IMR-90 (cell line): ENCODE measurements at regions not wholly inside any gene's neighbourhood (a gene's known extent, or its start where the extent isn't known, plus 50 kb on each side); places are given as distances from the start of the nearest gene placed in this dataset.

Source experiments
- ATAC-seq: fragments of 200-7000 bp; cut with Tn5 transposase; 2 replicates; pipeline ENCODE4 v1.9.1; 2020; ENCODE audit warnings: low read depth, mild to moderate bottlenecking, moderate library complexity
- BruUV-seq: library from RNA; stranded (reverse); fragments of 400-500 nt; replicated peaks from 2 replicates; lab custom pipeline; 2021; lab: Mats Ljungman, UMichigan
- CTCF ChIA-PET: fragments of 300-600 bp; formaldehyde crosslinking; extraction: SDS; loops from one replicate; lab custom pipeline; 2021; ENCODE audit warnings: antibody characterized with exemption; lab: Yijun Ruan, JAX
- POLR2A ChIA-PET: fragments of 300-600 bp; sonication (Branson Sonifier 250); formaldehyde crosslinking; loops from one replicate; lab custom pipeline; 2022; ENCODE audit warnings: antibody characterized with exemption; ENCODE audit not compliant: unreplicated experiment; lab: Charles Lee
- DNase-seq: peaks from one replicate; pipeline ENCODE4 v3.0.0; 2013
- H2AFZ ChIP-seq: replicated peaks from 2 replicates; pipeline ENCODE3; 2013; ENCODE audit warnings: low read length, mild to moderate bottlenecking; ENCODE audit not compliant: poor library complexity
- H2AK5ac ChIP-seq: 2 replicates; pipeline ENCODE4 v1.6.1; 2013; ENCODE audit warnings: low read depth, low read length, inconsistent platforms
- H2AK9ac ChIP-seq: replicated peaks from 2 replicates; pipeline ENCODE3; 2013; ENCODE audit warnings: mild to moderate bottlenecking, low read depth, low read length, moderate library complexity; ENCODE audit not compliant: poor library complexity
- H2BK120ac ChIP-seq: 2 replicates; pipeline ENCODE4 v1.6.1; 2013; ENCODE audit warnings: low read depth, low read length, inconsistent platforms
- H2BK15ac ChIP-seq: 3 replicates; pipeline ENCODE4 v1.6.1; 2013; ENCODE audit warnings: low read depth, low read length, inconsistent platforms
- H2BK20ac ChIP-seq: 2 replicates; pipeline ENCODE4 v1.6.1; 2013; ENCODE audit warnings: low read depth, mild to moderate bottlenecking, inconsistent platforms, low read length, moderate library complexity
- H2BK5ac ChIP-seq: 2 replicates; pipeline ENCODE4 v1.6.1; 2013; ENCODE audit warnings: mild to moderate bottlenecking, low read depth, low read length, inconsistent platforms; ENCODE audit not compliant: poor library complexity, severe bottlenecking
- H3K14ac ChIP-seq: replicated peaks from 2 replicates; pipeline ENCODE4 v1.6.1; 2013; ENCODE audit warnings: low read depth, low read length, inconsistent platforms
- H3K18ac ChIP-seq: 2 replicates; pipeline ENCODE4 v1.6.1; 2013; ENCODE audit warnings: low read depth, low read length, control low read depth
- H3K23ac ChIP-seq: 2 replicates; pipeline ENCODE4 v1.6.1; 2013; ENCODE audit warnings: low read depth, low read length, inconsistent platforms
- H3K27ac ChIP-seq: 2 replicates; pipeline ENCODE4 v1.5.1; 2013; ENCODE audit warnings: mild to moderate bottlenecking, control low read depth, low read length; ENCODE audit not compliant: insufficient read depth
- H3K27me3 ChIP-seq: 2 replicates; pipeline ENCODE4 v1.6.1; 2013; ENCODE audit warnings: low read length; ENCODE audit not compliant: control insufficient read depth, insufficient read depth
- H3K36me3 ChIP-seq: 2 replicates; pipeline ENCODE4 v1.6.1; 2013; ENCODE audit warnings: low read length, mixed read lengths; ENCODE audit not compliant: control insufficient read depth, insufficient read depth
- H3K4ac ChIP-seq: 2 replicates; pipeline ENCODE4 v1.6.1; 2013; ENCODE audit warnings: low read depth, low read length, inconsistent platforms
- H3K4me1 ChIP-seq: 2 replicates; pipeline ENCODE4 v1.6.1; 2013; ENCODE audit warnings: low read length, mixed read lengths; ENCODE audit not compliant: control insufficient read depth, insufficient read depth
- H3K4me2 ChIP-seq: 2 replicates; pipeline ENCODE4 v1.6.1; 2013; ENCODE audit warnings: low read depth, mild to moderate bottlenecking, control low read depth, low read length, moderate library complexity
- H3K4me3 ChIP-seq: 2 replicates; pipeline ENCODE4 v1.5.1; 2013; ENCODE audit warnings: low read depth, mild to moderate bottlenecking, control low read depth, low read length, moderate library complexity; ENCODE audit not compliant: insufficient read depth
- H3K56ac ChIP-seq: 2 replicates; pipeline ENCODE4 v1.6.1; 2013; ENCODE audit warnings: low read length, inconsistent platforms; ENCODE audit not compliant: insufficient read depth; ENCODE audit errors: extremely low read depth
- H3K79me1 ChIP-seq, 2 experiments: 2 replicates each; pipeline ENCODE4 v1.6.1; 2013; ENCODE audit warnings: low read length in 2 of 2, inconsistent platforms in 1 of 2, low read depth in 1 of 2
- H3K9ac ChIP-seq: 2 replicates; pipeline ENCODE4 v1.6.1; 2013; ENCODE audit warnings: low read depth, low read length, control low read depth
- H3K9me1 ChIP-seq: 2 replicates; pipeline ENCODE4 v1.6.1; 2013; ENCODE audit warnings: low read length, inconsistent platforms; ENCODE audit not compliant: insufficient read depth
- H3K9me3 ChIP-seq: 2 replicates; pipeline ENCODE4 v1.6.1; 2013; ENCODE audit warnings: low read length; ENCODE audit not compliant: control insufficient read depth, insufficient read depth
- H4K20me1 ChIP-seq: 2 replicates; pipeline ENCODE4 v1.6.1; 2013; ENCODE audit warnings: low read length, inconsistent platforms; ENCODE audit not compliant: insufficient read depth
- H4K5ac ChIP-seq: 2 replicates; pipeline ENCODE4 v1.6.1; 2013; ENCODE audit warnings: mild to moderate bottlenecking, low read depth, low read length, control low read depth
- H4K8ac ChIP-seq, 2 experiments: 2 replicates each; pipeline ENCODE4 v1.6.1; 2013; ENCODE audit warnings: low read depth in 2 of 2, low read length in 2 of 2, control low read depth in 1 of 2, inconsistent platforms in 1 of 2
- H4K91ac ChIP-seq: 2 replicates; pipeline ENCODE4 v1.6.1; 2013; ENCODE audit warnings: low read depth, low read length, inconsistent platforms; ENCODE audit not compliant: insufficient read depth
- MAZ ChIP-seq: IDR thresholded peaks from 2 replicates; pipeline ENCODE4 v1.6.1; 2012; ENCODE audit warnings: low read depth, mild to moderate bottlenecking, low read length, improper control_type of control experiment, moderate library complexity, borderline replicate concordance
- RCOR1 ChIP-seq: IDR thresholded peaks from 2 replicates; pipeline ENCODE4 v1.6.1; 2012; ENCODE audit warnings: mild to moderate bottlenecking, low read length, improper control_type of control experiment; ENCODE audit not compliant: insufficient replicate concordance
- WGBS, 2 experiments: methylation state at CpG; one replicate each; pipeline versions ENCODE4 v1.1.5 to v1.1.7; 2013; ENCODE audit warnings: missing lambda C conversion rate in 2 of 2; ENCODE audit not compliant: insufficient read length in 1 of 2; ENCODE audit errors: extremely low coverage in 2 of 2; 5-methylcytosine and 5-hydroxymethylcytosine counted together
- dilution Hi-C: fragments of 300-500 bp; cut with HindIII; formaldehyde crosslinking; loops from one replicate; pipeline ENCODE4 v1.14.3; 2018; ENCODE audit warnings: low sequenced_read_pairs; ENCODE audit not compliant: unreplicated experiment
- in situ Hi-C: fragments of 300-500 bp; cut with MboI; formaldehyde crosslinking; loops from 3 replicates; pipeline ENCODE4 v1.14.3; 2019; ENCODE audit warnings: low sequenced_read_pairs, inconsistent platforms, mixed read lengths
- intact Hi-C: fragments of 100-400 bp; cut with micrococcal nuclease; formaldehyde crosslinking; loops from 2 replicates; pipeline ENCODE4 v1.10.0; 2022

DNA sequence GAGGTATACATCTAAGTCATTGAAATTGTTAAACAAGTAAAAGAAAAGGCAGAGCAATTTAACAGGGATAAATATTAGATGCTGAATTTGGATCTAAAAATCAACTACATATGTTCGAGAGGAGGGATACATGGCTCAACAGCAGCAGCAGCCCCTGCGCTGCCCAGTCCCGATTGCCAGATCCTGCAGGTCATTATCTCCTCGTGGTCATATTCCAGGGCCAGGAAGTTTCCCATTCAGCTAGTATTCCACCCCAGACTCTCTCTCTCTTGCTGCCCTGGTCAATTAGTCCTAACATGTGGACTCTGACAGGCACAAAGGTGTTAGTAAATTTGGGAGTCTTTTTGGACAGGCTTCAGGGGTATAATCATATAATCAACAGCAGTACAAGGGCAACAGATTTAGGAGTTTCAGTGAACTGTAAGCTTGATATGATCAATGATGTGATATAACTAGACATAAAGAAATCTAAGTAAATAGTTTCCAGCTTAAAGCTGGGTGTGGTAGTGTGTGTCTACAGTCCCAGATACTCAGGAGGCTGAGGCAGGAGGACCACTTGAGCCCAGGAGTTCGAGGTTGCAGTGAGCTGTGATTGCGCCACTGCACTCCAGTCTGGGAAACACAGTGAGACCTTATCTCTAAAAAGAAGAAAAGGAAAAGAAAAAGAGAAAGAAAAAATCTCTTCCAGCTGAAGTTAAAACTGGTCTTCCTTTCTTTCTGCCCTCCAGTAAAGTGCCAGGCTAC, 96.5 kb upstream of the MED13 start:
- H3K18ac ChIP-seq = no peak overlapping the region
- no peak overlapping the region for H2BK15ac ChIP-seq
- in situ Hi-C loops = no loop called here
- no peak for TF ChIP-seq RCOR1
- no peak for TF ChIP-seq MAZ
- no peak overlapping the region for H3K4me2 ChIP-seq
- no peak overlapping the region for H3K9ac ChIP-seq
- H3K27me3 ChIP-seq = no peaks in the 10 kb centered on the region; the same call in 1 of the 2 replicates
- no peaks in the 10 kb centered on the region for H4K20me1 ChIP-seq
- no peaks in the 10 kb centered on the region for H3K79me1 ChIP-seq
- H3K23ac ChIP-seq = no peak overlapping the region
- no peak overlapping the region for H4K8ac ChIP-seq
- H2BK20ac ChIP-seq = no peak overlapping the region
- no peak overlapping the region for H2AFZ ChIP-seq
- DNase-seq = no peak
- no peak overlapping the region for H3K4ac ChIP-seq
- dilution Hi-C loops = no loop called here
- H3K9me1 ChIP-seq = no peaks in the 10 kb centered on the region
- intact Hi-C loops = no loop called here
- no peak overlapping the region for H2AK9ac ChIP-seq
- no peak overlapping the region for H4K91ac ChIP-seq
- no peak overlapping the region for H3K4me3 ChIP-seq
- no peak overlapping the region for H3K56ac ChIP-seq
- no peaks in the 10 kb centered on the region for H3K4me1 ChIP-seq
- ATAC-seq = no peak
- H3K36me3 ChIP-seq = no peaks in the 10 kb centered on the region
- H2BK5ac ChIP-seq = no peak overlapping the region
- no peak overlapping the region for H4K5ac ChIP-seq
- BruUV-seq = no TSS peak
- no peak overlapping the region for H3K27ac ChIP-seq
- no peak overlapping the region for H3K14ac ChIP-seq
- no peaks in the 10 kb centered on the region for H3K9me3 ChIP-seq
- CTCF ChIA-PET = no interaction called here
- POLR2A ChIA-PET = no interaction called here
- H2BK120ac ChIP-seq = no peak overlapping the region
- WGBS, 2 experiments = no CpG with 5 or more reads among the region's 6 CpGs
- H2AK5ac ChIP-seq = no peak overlapping the region
